H9 (cell line): ENCODE measurements at regions not wholly inside any gene's neighbourhood (a gene's known extent, or its start where the extent isn't known, plus 50 kb on each side); places are given as distances from the start of the nearest gene placed in this dataset.

Experiments used
- DNase-seq: peaks from one replicate; pipeline ENCODE4 v3.0.0-alpha.2; 2017
- H2AFZ ChIP-seq: one replicate; pipeline ENCODE4 v1.6.1; 2013; ENCODE audit warnings: mild to moderate bottlenecking, low read length, control low read depth, moderate library complexity
- H2AK5ac ChIP-seq: 2 replicates; pipeline ENCODE4 v1.6.1; 2013; ENCODE audit warnings: low read length, control low read depth, mixed read lengths; ENCODE audit not compliant: insufficient read length
- H2BK120ac ChIP-seq: one replicate; pipeline ENCODE4 v1.6.1; 2013; ENCODE audit warnings: low read depth, mild to moderate bottlenecking, low read length, control low read depth, inconsistent platforms; ENCODE audit not compliant: poor library complexity, severe bottlenecking
- H2BK12ac ChIP-seq: 2 replicates; pipeline ENCODE4 v1.6.1; 2013; ENCODE audit warnings: low read length, control low read depth, mixed read lengths, low read depth; ENCODE audit not compliant: insufficient read length
- H2BK15ac ChIP-seq: 2 replicates; pipeline ENCODE4 v1.6.1; 2013; ENCODE audit warnings: low read depth, low read length, control low read depth
- H2BK20ac ChIP-seq: one replicate; pipeline ENCODE4 v1.6.1; 2013; ENCODE audit warnings: low read depth, mild to moderate bottlenecking, low read length, control low read depth, inconsistent platforms; ENCODE audit not compliant: poor library complexity, severe bottlenecking
- H2BK5ac ChIP-seq: 2 replicates; pipeline ENCODE4 v1.6.1; 2013; ENCODE audit warnings: low read length, control low read depth, mixed read lengths; ENCODE audit not compliant: insufficient read length
- H3K14ac ChIP-seq: 2 replicates; pipeline ENCODE4 v1.6.1; 2013; ENCODE audit warnings: low read length, control low read depth; ENCODE audit not compliant: insufficient read depth
- H3K18ac ChIP-seq: 2 replicates; pipeline ENCODE4 v1.6.1; 2013; ENCODE audit warnings: low read depth, mild to moderate bottlenecking, mixed read lengths, low read length, control low read depth; ENCODE audit not compliant: insufficient read length
- H3K23ac ChIP-seq: 2 replicates; pipeline ENCODE4 v1.6.1; 2013; ENCODE audit warnings: low read length, control low read depth, mixed read lengths, low read depth; ENCODE audit not compliant: insufficient read length
- H3K23me2 ChIP-seq: 2 replicates; pipeline ENCODE4 v1.6.1; 2013; ENCODE audit warnings: low read depth, mild to moderate bottlenecking, mixed read lengths, low read length, control low read depth; ENCODE audit not compliant: insufficient read length, poor library complexity, severe bottlenecking
- H3K27ac ChIP-seq: 2 replicates; pipeline ENCODE4 v1.5.1; 2013; ENCODE audit warnings: low read length, control low read depth, mixed read lengths, low read depth; ENCODE audit not compliant: insufficient read length
- H3K27me3 ChIP-seq: 2 replicates; pipeline ENCODE4 v1.6.1; 2013; ENCODE audit warnings: low read length, control low read depth, inconsistent platforms; ENCODE audit not compliant: insufficient read depth
- H3K4ac ChIP-seq: 2 replicates; pipeline ENCODE4 v1.6.1; 2013; ENCODE audit warnings: low read depth, mild to moderate bottlenecking, control low read depth, inconsistent platforms, low read length, moderate library complexity
- H3K4me1 ChIP-seq: 2 replicates; pipeline ENCODE4 v1.6.1; 2013; ENCODE audit warnings: low read length, control low read depth, inconsistent platforms; ENCODE audit not compliant: insufficient read depth
- H3K4me2 ChIP-seq: 2 replicates; pipeline ENCODE4 v1.6.1; 2013; ENCODE audit warnings: low read length, control low read depth, mixed read lengths; ENCODE audit not compliant: insufficient read length, insufficient read depth
- H3K56ac ChIP-seq: 2 replicates; pipeline ENCODE4 v1.6.1; 2013; ENCODE audit warnings: low read depth, mild to moderate bottlenecking, mixed read lengths, low read length, control low read depth; ENCODE audit not compliant: insufficient read length
- H3K79me1 ChIP-seq: 2 replicates; pipeline ENCODE4 v1.6.1; 2013; ENCODE audit warnings: low read depth, mild to moderate bottlenecking, moderate library complexity, low read length, control low read depth, inconsistent platforms; ENCODE audit not compliant: insufficient read depth, poor library complexity, severe bottlenecking
- H3K79me2 ChIP-seq: 2 replicates; pipeline ENCODE4 v1.6.1; 2013; ENCODE audit warnings: low read length, control low read depth, inconsistent platforms; ENCODE audit not compliant: insufficient read depth
- H3K9ac ChIP-seq: 2 replicates; pipeline ENCODE4 v1.6.1; 2013; ENCODE audit warnings: low read length, control low read depth, mixed read lengths; ENCODE audit not compliant: insufficient read length; ENCODE audit errors: extremely low read depth
- H3K9me3 ChIP-seq: one replicate; pipeline ENCODE4 v1.6.1; 2013; ENCODE audit warnings: low read depth, low read length, inconsistent platforms; ENCODE audit not compliant: control insufficient read depth
- H3T11ph ChIP-seq: one replicate; pipeline ENCODE4 v1.6.1; 2013; ENCODE audit warnings: mild to moderate bottlenecking, low read length, control low read depth, inconsistent platforms
- H4K20me1 ChIP-seq: one replicate; pipeline ENCODE4 v1.6.1; 2013; ENCODE audit not compliant: control insufficient read depth, insufficient read length, insufficient read depth
- H4K5ac ChIP-seq: 2 replicates; pipeline ENCODE4 v1.6.1; 2013; ENCODE audit warnings: low read depth, mild to moderate bottlenecking, mixed read lengths, low read length, control low read depth; ENCODE audit not compliant: insufficient read length
- H4K8ac ChIP-seq: replicated peaks from 2 replicates; pipeline ENCODE4 v1.6.1; 2013; ENCODE audit warnings: low read length, control low read depth, mixed read lengths, low read depth; ENCODE audit not compliant: insufficient read length
- H4K91ac ChIP-seq: 2 replicates; pipeline ENCODE4 v1.6.1; 2013; ENCODE audit warnings: low read depth, mild to moderate bottlenecking, moderate library complexity, mixed read lengths, low read length, control low read depth; ENCODE audit not compliant: insufficient read length
- H3K27ac Mint-ChIP-seq, 3 experiments: 2 replicates in 2 of 3; 3 replicates in 1 of 3; pipeline ENCODE4 v1.8.0; 2020 to 2021; ENCODE audit warnings: mixed read lengths in 3 of 3, mild to moderate bottlenecking in 1 of 3, moderate library complexity in 1 of 3
- H3K27me3 Mint-ChIP-seq: 2 replicates; pipeline ENCODE4 v1.8.0; 2021; ENCODE audit warnings: low read depth, mild to moderate bottlenecking, moderate library complexity, mixed read lengths
- H3K36me3 Mint-ChIP-seq, 3 experiments: 2 replicates in 2 of 3; 3 replicates in 1 of 3; pipeline ENCODE4 v1.8.0; 2020 to 2021; ENCODE audit warnings: low read depth in 3 of 3, mixed read lengths in 3 of 3; ENCODE audit not compliant: insufficient read depth in 1 of 3
- H3K4me1 Mint-ChIP-seq, 2 experiments: 2 replicates each; pipeline ENCODE4 v1.8.0; 2020; ENCODE audit warnings: mixed read lengths in 2 of 2
- H3K4me3 Mint-ChIP-seq, 2 experiments: 2 replicates in 1 of 2; 3 replicates in 1 of 2; pipeline ENCODE4 v1.8.0; 2020 to 2021; ENCODE audit warnings: mild to moderate bottlenecking in 2 of 2, mixed read lengths in 2 of 2, moderate library complexity in 1 of 2
- H3K9me3 Mint-ChIP-seq, 2 experiments: 2 replicates in 1 of 2; 3 replicates in 1 of 2; pipeline ENCODE4 v1.8.0; 2020; ENCODE audit warnings: mild to moderate bottlenecking in 2 of 2, mixed read lengths in 2 of 2, moderate library complexity in 1 of 2
- CTCF ChIP-seq: fragments of 200-600 bp; sonication (generic); conservative IDR thresholded peaks from 3 replicates; pipeline ENCODE4 v1.8.0; 2021; ENCODE audit warnings: antibody characterized with exemption, mild to moderate bottlenecking
- WGBS: extraction: QIAGEN DNeasy Blood & Tissue Kit; methylation state at CpG from one replicate; pipeline ENCODE4 v1.1.7; 2013; ENCODE audit warnings: missing lambda C conversion rate, low lambda C conversion rate, mixed read lengths; ENCODE audit not compliant: insufficient read length; ENCODE audit errors: extremely low coverage; 5-methylcytosine and 5-hydroxymethylcytosine counted together

DNA sequence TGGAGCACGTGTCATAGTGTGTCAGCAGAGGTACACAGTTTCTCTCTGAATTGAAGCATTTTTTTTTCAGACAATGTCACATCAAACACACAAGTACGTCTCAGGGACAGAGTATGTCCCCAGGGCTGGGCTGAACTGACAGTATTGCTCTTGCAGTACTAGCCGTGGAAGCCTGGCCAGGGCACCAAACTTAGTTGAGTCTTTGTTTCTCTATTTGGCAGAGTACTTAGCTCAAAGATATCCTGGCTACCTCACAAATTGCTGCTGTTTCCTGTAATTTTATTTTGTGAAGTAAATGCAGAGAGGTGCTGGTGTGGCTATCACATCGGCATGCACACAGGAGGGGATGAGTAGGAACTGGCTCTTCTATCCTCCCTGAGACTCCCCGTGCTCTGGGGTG, 691.6 kb upstream of the HS6ST1 start:
- no peak overlapping the region for H3K14ac ChIP-seq
- Mint-ChIP-seq H3K27ac (no peak overlapping the region), H3K27me3 (peaks cover 4% of the 10 kb centered on the region), H3K9me3 (no peaks in the 10 kb centered on the region), H3K4me1 (peaks cover 0 to 3% of the 10 kb centered on the region in 2 experiments; a peak in 1 of 4 replicates), H3K4me3 (no peak overlapping the region), H3K36me3 (no peaks in the 10 kb centered on the region)
- H2BK5ac ChIP-seq: no peak overlapping the region
- H3K27me3 ChIP-seq: no peaks in the 10 kb centered on the region
- H2BK12ac ChIP-seq: no peak overlapping the region
- H3K9me3 ChIP-seq: no peaks in the 10 kb centered on the region
- no peak overlapping the region for H4K91ac ChIP-seq
- H2BK20ac ChIP-seq: no peak overlapping the region
- TF ChIP-seq CTCF: no peak
- no CpG with 5 or more reads among the region's 5 CpGs for WGBS
- H4K8ac ChIP-seq: no peak overlapping the region
- H2AFZ ChIP-seq: no peak overlapping the region
- H3K23me2 ChIP-seq: no peaks in the 10 kb centered on the region
- no peak overlapping the region for H3K27ac ChIP-seq
- no peak overlapping the region for H3K23ac ChIP-seq
- H3K18ac ChIP-seq: no peak overlapping the region
- no peak overlapping the region for H3T11ph ChIP-seq
- H3K4ac ChIP-seq: no peak overlapping the region
- H3K79me2 ChIP-seq: no peaks in the 10 kb centered on the region
- H4K20me1 ChIP-seq: no peaks in the 10 kb centered on the region
- H3K4me1 ChIP-seq: no peaks in the 10 kb centered on the region
- no peak overlapping the region for H3K9ac ChIP-seq
- H3K56ac ChIP-seq: no peak overlapping the region
- H4K5ac ChIP-seq: no peak overlapping the region
- no peak for DNase-seq
- H2BK15ac ChIP-seq: no peak overlapping the region
- H3K4me2 ChIP-seq: no peak overlapping the region
- no peak overlapping the region for H2AK5ac ChIP-seq
- H2BK120ac ChIP-seq: no peak overlapping the region
- no peaks in the 10 kb centered on the region for H3K79me1 ChIP-seq
